ENCODE measurements at regions not wholly inside any gene's neighbourhood (a gene's known extent, or its start where the extent isn't known, plus 50 kb on each side); places are given as distances from the start of the nearest gene placed in this dataset.

- H2AK9ac ChIP-seq (replicated peaks; ENCODE audit: low read depth, low read length, poor library complexity), result no peak overlapping the region
- ChIA-PET POLR2A (ENCODE audit: unreplicated experiment) (no interaction called here), CTCF (no interaction called here)
- H3K56ac ChIP-seq (ENCODE audit: extremely low read depth, insufficient read depth, low read length), result no peak overlapping the region
- H3K27ac ChIP-seq (ENCODE audit: insufficient read depth, low read length), result no peak overlapping the region
- H2AFZ ChIP-seq (replicated peaks; ENCODE audit: low read length, poor library complexity), result no peak overlapping the region
- no peak overlapping the region for H2BK15ac ChIP-seq (ENCODE audit: low read depth, low read length)
- no CpG with 5 or more reads among the region's 1 CpG for WGBS, 2 experiments (ENCODE audit: extremely low coverage in 2 of 2, insufficient read length in 1 of 2)
- H3K4ac ChIP-seq (ENCODE audit: low read depth, low read length), result no peak overlapping the region
- no peak overlapping the region for H4K91ac ChIP-seq (ENCODE audit: insufficient read depth, low read depth, low read length)
- dilution Hi-C loops (cut with HindIII; ENCODE audit: low sequenced_read_pairs, unreplicated experiment), result no loop called here
- H3K36me3 ChIP-seq (ENCODE audit: control insufficient read depth, insufficient read depth, low read length), result no peaks in the 10 kb centered on the region
- no peak overlapping the region for H3K18ac ChIP-seq (ENCODE audit: low read depth, low read length)
- H3K9me1 ChIP-seq (ENCODE audit: insufficient read depth, low read length), result no peaks in the 10 kb centered on the region
- no peak overlapping the region for H3K4me3 ChIP-seq (ENCODE audit: insufficient read depth, low read depth, low read length)
- H3K23ac ChIP-seq (ENCODE audit: low read depth, low read length), result no peak overlapping the region
- no peak overlapping the region for H2BK20ac ChIP-seq (ENCODE audit: low read depth, low read length)
- intact Hi-C loops (cut with micrococcal nuclease), result no loop called here
- no peak overlapping the region for H4K5ac ChIP-seq (ENCODE audit: low read depth, low read length)
- H2BK120ac ChIP-seq (ENCODE audit: low read depth, low read length), result no peak overlapping the region
- H3K79me1 ChIP-seq (ENCODE audit: low read depth in 1 of 2, low read length in 2 of 2), result no peaks in the 10 kb centered on the region
- in situ Hi-C loops (cut with MboI; ENCODE audit: low sequenced_read_pairs), result no loop called here
- no peak for ATAC-seq (ENCODE audit: low read depth)
- no peaks in the 10 kb centered on the region for H3K27me3 ChIP-seq (ENCODE audit: control insufficient read depth, insufficient read depth, low read length)
- no peak overlapping the region for H3K4me2 ChIP-seq (ENCODE audit: low read depth, low read length)
- no peak overlapping the region for H3K14ac ChIP-seq (replicated peaks; ENCODE audit: low read depth, low read length)
- no peaks in the 10 kb centered on the region for H3K9me3 ChIP-seq (ENCODE audit: control insufficient read depth, insufficient read depth, low read length)
- H4K8ac ChIP-seq (ENCODE audit: low read depth in 2 of 2, low read length in 2 of 2), result no peak overlapping the region
- H3K9ac ChIP-seq (ENCODE audit: low read depth, low read length), result no peak overlapping the region
- TF ChIP-seq CHD1 (IDR thresholded peaks at IDR 0.05; ENCODE audit: low read depth, low read length), result no peak
- no peak for TF ChIP-seq USF2 (IDR thresholded peaks at IDR 0.05; ENCODE audit: low read depth, low read length)
- TF ChIP-seq MAFK (IDR thresholded peaks at IDR 0.05; ENCODE audit: low read depth, low read length), result no peak
- no peak for TF ChIP-seq RFX5 (IDR thresholded peaks at IDR 0.05; ENCODE audit: low read depth, low read length)
- TF ChIP-seq FOS (IDR thresholded peaks at IDR 0.05; ENCODE audit: low read depth, low read length), result no peak
- TF ChIP-seq RAD21 (IDR thresholded peaks at IDR 0.05; ENCODE audit: low read length), result no peak
- no peaks in the 10 kb centered on the region for H4K20me1 ChIP-seq (ENCODE audit: insufficient read depth, low read length)
- no peak overlapping the region for H2BK5ac ChIP-seq (ENCODE audit: low read depth, low read length, poor library complexity, severe bottlenecking)
- no peak for DNase-seq
- no peak overlapping the region for H2AK5ac ChIP-seq (ENCODE audit: low read depth, low read length)
- no TSS peak for BruUV-seq (replicated peaks)
- H3K4me1 ChIP-seq (ENCODE audit: control insufficient read depth, insufficient read depth, low read length), result no peaks in the 10 kb centered on the region
These were observed 269.0 kb upstream of the PDGFD start for GRCh38 chr11:104432981-104433380.

Measured in IMR-90 (cell line).